H1 (cell line): ENCODE measurements at regions not wholly inside any gene's neighbourhood (a gene's known extent, or its start where the extent isn't known, plus 50 kb on each side); places are given as distances from the start of the nearest gene placed in this dataset.

Experiments
- CEBPB ChIP-seq: IDR thresholded peaks from 2 replicates; pipeline ENCODE4 v1.6.1; 2012; ENCODE audit warnings: low read depth, low read length
- EP300 ChIP-seq, 2 experiments: IDR thresholded peaks; 1 replicate in 1 of 2; 2 replicates in 1 of 2; pipeline ENCODE4 v1.6.1; 2011 to 2012; ENCODE audit warnings: low read depth in 2 of 2, low read length in 2 of 2, mild to moderate bottlenecking in 2 of 2, borderline replicate concordance in 1 of 2, inconsistent platforms in 1 of 2, moderate library complexity in 1 of 2
- EZH2 ChIP-seq: fragments of 200-600 bp; sonication (generic); IDR thresholded peaks from 2 replicates; pipeline ENCODE4 v1.7.1; 2012; ENCODE audit warnings: low read depth, mild to moderate bottlenecking, moderate library complexity, low read length, inconsistent platforms; ENCODE audit not compliant: severe bottlenecking
- GTF2F1 ChIP-seq: IDR thresholded peaks from 2 replicates; pipeline ENCODE4 v1.6.1; 2012; ENCODE audit warnings: low read depth, low read length, improper control_type of control experiment, borderline replicate concordance
- KDM1A ChIP-seq: fragments of 200-600, 300-600 bp; sonication (generic); IDR thresholded peaks from 2 replicates; pipeline ENCODE4 v1.7.1; 2016; ENCODE audit warnings: mild to moderate bottlenecking, low read length, borderline replicate concordance
- SP4 ChIP-seq: IDR thresholded peaks from 2 replicates; pipeline ENCODE4 v1.6.1; 2012; ENCODE audit warnings: low read length, inconsistent platforms
- TAF1 ChIP-seq: IDR thresholded peaks from 2 replicates; pipeline ENCODE4 v1.6.1; 2011; ENCODE audit warnings: mild to moderate bottlenecking, low read depth, low read length

DNA sequence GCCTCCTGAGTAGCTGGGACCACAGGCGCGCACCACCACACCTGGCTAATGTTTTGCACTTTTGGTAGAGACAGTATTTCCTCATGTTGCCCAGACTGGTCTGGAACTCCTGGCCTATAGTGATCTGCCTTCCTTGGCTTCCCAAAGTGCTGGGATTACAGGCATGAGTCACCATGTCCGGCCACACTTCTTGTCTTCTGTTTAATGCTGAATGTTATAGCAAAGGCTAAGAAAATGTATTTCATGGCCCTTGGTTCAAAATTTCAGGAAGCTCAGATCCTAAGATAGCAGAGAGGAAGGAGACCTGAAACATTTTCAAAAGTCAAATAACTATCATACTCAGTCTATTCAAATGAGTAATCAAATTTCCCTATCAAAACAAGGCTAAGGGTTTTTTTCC, 229.6 kb downstream of the BAMBI start (continued):
- TF ChIP-seq KDM1A (no peak), CEBPB (no peak), EP300 (IDR thresholded peaks at IDR 0.05; ENCODE audit: borderline replicate concordance in 1 of 2, low read depth in 2 of 2, low read length in 2 of 2) (no peak), GTF2F1 (no peak), EZH2 (no peak), SP4 (no peak), TAF1 (no peak)
